HCT116 (cell line): ENCODE measurements at regions not wholly inside any gene's neighbourhood (a gene's known extent, or its start where the extent isn't known, plus 50 kb on each side); places are given as distances from the start of the nearest gene placed in this dataset.

Experiments
- ATAC-seq: fragments of 200-7000 bp; cut with Tn5 transposase; 2 replicates; pipeline ENCODE4 v1.9.1; 2020; ENCODE audit warnings: mild to moderate bottlenecking, moderate library complexity
- BruUV-seq: library from RNA; stranded (reverse); fragments of 400-500 nt; replicated peaks from 2 replicates; lab custom pipeline; 2021; lab: Mats Ljungman, UMichigan
- CTCF ChIA-PET: fragments of 300-600 bp; sonication (Branson Sonifier 250); formaldehyde crosslinking; loops from one replicate; lab custom pipeline; 2021; ENCODE audit warnings: antibody characterized with exemption; lab: Charles Lee
- POLR2A ChIA-PET: fragments of 300-600, 350-600 bp; sonication (Branson Sonifier 250); formaldehyde crosslinking; loops from one replicate; lab custom pipeline; 2021; ENCODE audit warnings: antibody characterized with exemption; lab: Charles Lee
- RAD21 ChIA-PET, 2 experiments: fragments of 300-600 bp; sonication (Branson Sonifier 250); formaldehyde crosslinking; loops; one replicate each; lab custom pipeline; 2023; ENCODE audit warnings: low total read pairs in 2 of 2; ENCODE audit not compliant: uncharacterized antibody in 2 of 2, unreplicated experiment in 2 of 2, low non-redundant PET in 1 of 2; lab: Charles Lee
- DNase-seq: peaks from one replicate; pipeline ENCODE4 v3.0.0-alpha.2; 2010; ENCODE audit warnings: low read depth, low spot score
- H2AFZ ChIP-seq: fragments of 200-600 bp; shearing (Covaris generic), sonication (generic); 2 replicates; pipeline ENCODE4 v1.6.1; 2017; ENCODE audit warnings: low read depth, mixed run types, mixed read lengths, antibody characterized with exemption, low read length; ENCODE audit not compliant: poor library complexity, severe bottlenecking
- H3K27ac ChIP-seq: 2 replicates; pipeline ENCODE4 v1.5.1; 2012; ENCODE audit warnings: low read depth, low read length
- H3K27me3 ChIP-seq: fragments of 200-600 bp; sonication (generic); 2 replicates; pipeline ENCODE4 v1.6.1; 2016; ENCODE audit warnings: mixed run types, low read length, mixed read lengths; ENCODE audit not compliant: insufficient read depth
- H3K36me3 ChIP-seq, 2 experiments: fragments of 200-500 bp in 1 of 2; fragments of 200-600 bp in 1 of 2; sonication (Bioruptor generic) in 1 of 2; sonication (generic) in 1 of 2; 2 replicates each; pipeline versions ENCODE4 v1.5.1 to v1.6.1; 2014 to 2016; ENCODE audit warnings: low read length in 2 of 2, inconsistent platforms in 1 of 2, mixed read lengths in 1 of 2, mixed run types in 1 of 2; ENCODE audit not compliant: insufficient read depth in 2 of 2, control insufficient read depth in 1 of 2
- H3K4me1 ChIP-seq, 2 experiments: fragments of 200-600 bp in 1 of 2; sonication (generic) in 1 of 2; 2 replicates each; pipeline versions ENCODE4 v1.5.1 to v1.6.1; 2012 to 2017; ENCODE audit warnings: low read length in 2 of 2, inconsistent platforms in 1 of 2, mild to moderate bottlenecking in 1 of 2, mixed read lengths in 1 of 2, mixed run types in 1 of 2, moderate library complexity in 1 of 2; ENCODE audit not compliant: insufficient read depth in 2 of 2, control insufficient read depth in 1 of 2
- H3K4me2 ChIP-seq: fragments of 200-600 bp; sonication (generic); 2 replicates; pipeline ENCODE4 v1.6.1; 2017; ENCODE audit warnings: mixed run types, low read length, mixed read lengths
- H3K4me3 ChIP-seq, 2 experiments: fragments of 200-600 bp in 1 of 2; sonication (generic) in 1 of 2; replicated peaks in 1 of 2; 2 replicates each; pipeline ENCODE4 v1.5.1; 2011 to 2016; ENCODE audit warnings: low read length in 2 of 2, control low read depth in 1 of 2, low read depth in 1 of 2, mild to moderate bottlenecking in 1 of 2, mixed read lengths in 1 of 2, mixed run types in 1 of 2
- H3K79me2 ChIP-seq: fragments of 200-600 bp; sonication (generic); 2 replicates; pipeline ENCODE4 v1.6.1; 2017; ENCODE audit warnings: mild to moderate bottlenecking, mixed run types, low read length, moderate library complexity, mixed read lengths; ENCODE audit not compliant: insufficient read depth
- H3K9ac ChIP-seq: fragments of 200-600 bp; sonication (generic); 2 replicates; pipeline ENCODE4 v1.6.1; 2016; ENCODE audit warnings: low read length, mixed read lengths
- H3K9me2 ChIP-seq: fragments of 200-600 bp; sonication (generic), shearing (Covaris generic); 2 replicates; pipeline ENCODE4 v1.6.1; 2017; ENCODE audit warnings: mixed run types, mild to moderate bottlenecking, moderate library complexity; ENCODE audit not compliant: insufficient read depth
- H3K9me3 ChIP-seq, 2 experiments: fragments of 200-500 bp in 1 of 2; fragments of 200-600 bp in 1 of 2; sonication (Bioruptor generic) in 1 of 2; sonication (generic) in 1 of 2; 2 replicates each; pipeline ENCODE4 v1.6.1; 2014 to 2017; ENCODE audit warnings: low read length in 2 of 2, mixed read lengths in 2 of 2, inconsistent platforms in 1 of 2, low read depth in 1 of 2, mild to moderate bottlenecking in 1 of 2, mixed run types in 1 of 2, moderate library complexity in 1 of 2; ENCODE audit not compliant: control insufficient read depth in 1 of 2, insufficient read depth in 1 of 2
- H4K20me1 ChIP-seq: fragments of 200-600 bp; sonication (generic), shearing (Covaris generic); 2 replicates; pipeline ENCODE4 v1.6.1; 2017; ENCODE audit warnings: mixed run types, mild to moderate bottlenecking, moderate library complexity; ENCODE audit not compliant: insufficient read depth
- CBX3 ChIP-seq: IDR thresholded peaks from 2 replicates; pipeline ENCODE4 v1.6.1; 2012; ENCODE audit warnings: low read depth
- CEBPB ChIP-seq: IDR thresholded peaks from 2 replicates; pipeline ENCODE4 v1.6.1; 2012; ENCODE audit warnings: low read depth
- EZH2 ChIP-seq: fragments of 200-600 bp; sonication (generic); IDR thresholded peaks from 2 replicates; pipeline ENCODE4 v1.6.1; 2017; ENCODE audit warnings: antibody characterized with exemption, mixed run types
- EZH2phosphoT487 ChIP-seq: fragments of 200-600 bp; IDR thresholded peaks from 2 replicates; pipeline ENCODE4 v1.6.1; 2018; ENCODE audit warnings: antibody characterized with exemption, borderline replicate concordance
- FOSL1 ChIP-seq: IDR thresholded peaks from 2 replicates; pipeline ENCODE4 v1.6.1; 2012; ENCODE audit warnings: low read depth
- JUND ChIP-seq: IDR thresholded peaks from 2 replicates; pipeline ENCODE4 v1.6.1; 2012
- MAX ChIP-seq: IDR thresholded peaks from 2 replicates; pipeline ENCODE4 v1.6.1; 2012
- POLR2A ChIP-seq: IDR thresholded peaks from 2 replicates; pipeline ENCODE4 v1.7.0; 2011; ENCODE audit warnings: borderline replicate concordance; ENCODE audit not compliant: insufficient read depth, insufficient read length; ENCODE audit errors: extremely low read depth
- RAD21 ChIP-seq: IDR thresholded peaks from 2 replicates; pipeline ENCODE4 v1.6.1; 2012; ENCODE audit warnings: low read depth, mild to moderate bottlenecking
- SP1 ChIP-seq: IDR thresholded peaks from 2 replicates; pipeline ENCODE4 v1.6.1; 2012; ENCODE audit warnings: low read depth
- ZNF274 ChIP-seq: fragments of 200-500 bp; sonication (Bioruptor generic); IDR thresholded peaks from 2 replicates; pipeline ENCODE4 v1.6.1; 2014; ENCODE audit warnings: mild to moderate bottlenecking, low read depth, low read length, inconsistent platforms
- intact Hi-C: fragments of 100-400 bp; cut with micrococcal nuclease; formaldehyde crosslinking; loops from 2 replicates; pipeline ENCODE4 v1.10.0; 2022
- TF ChIP-seq, protein P1 (sequence below): IDR thresholded peaks from 2 replicates; pipeline ENCODE4 v1.6.1; 2012
- TF ChIP-seq, protein P2 (sequence below), 3 experiments: fragments of 200-600 bp in 1 of 3; sonication (generic) in 1 of 3; IDR thresholded peaks in 2 of 3; conservative IDR thresholded peaks in 1 of 3; 2 replicates each; pipeline ENCODE4 v1.5.1; 2012 to 2017; ENCODE audit warnings: low read depth in 2 of 3, low read length in 2 of 3, antibody characterized with exemption in 1 of 3, borderline replicate concordance in 1 of 3, control low read depth in 1 of 3, mild to moderate bottlenecking in 1 of 3, mixed read lengths in 1 of 3, mixed run types in 1 of 3, moderate library complexity in 1 of 3; ENCODE audit not compliant: insufficient read depth in 1 of 3
- TF ChIP-seq, protein P3 (sequence below): IDR thresholded peaks from 2 replicates; pipeline ENCODE4 v1.6.1; 2012; ENCODE audit warnings: low read depth

GRCh38 chr10:33524966-33525365 is 190.5 kb upstream of the NRP1 start:
- H3K9ac ChIP-seq, result no peak overlapping the region
- ChIA-PET POLR2A (no interaction called here), RAD21 (no interaction called here), CTCF (no interaction called here)
- no peaks in the 10 kb centered on the region for H3K36me3 ChIP-seq
- no peak overlapping the region for H3K4me3 ChIP-seq
- no peaks in the 10 kb centered on the region for H3K79me2 ChIP-seq
- intact Hi-C loops, result no loop called here
- no peaks in the 10 kb centered on the region for H3K9me3 ChIP-seq
- no peak overlapping the region for H3K4me2 ChIP-seq
- no peak for DNase-seq
- H2AFZ ChIP-seq, result no peak overlapping the region
- peaks cover 6% of the 10 kb centered on the region; the same call in 1 of the 2 replicates for H3K27me3 ChIP-seq
- TF ChIP-seq CEBPB, result no peak
- no peak for TF ChIP-seq POLR2A
- no peak for TF ChIP-seq ZNF274
- TF ChIP-seq FOSL1, result no peak
- no peak for TF ChIP-seq EZH2phosphoT487
- TF ChIP-seq RAD21, result no peak
- TF ChIP-seq EZH2, result no peak
- TF ChIP-seq MAX, result no peak
- TF ChIP-seq SP1, result no peak
- TF ChIP-seq, protein P1, sequence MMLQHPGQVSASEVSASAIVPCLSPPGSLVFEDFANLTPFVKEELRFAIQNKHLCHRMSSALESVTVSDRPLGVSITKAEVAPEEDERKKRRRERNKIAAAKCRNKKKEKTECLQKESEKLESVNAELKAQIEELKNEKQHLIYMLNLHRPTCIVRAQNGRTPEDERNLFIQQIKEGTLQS, result no peak
- TF ChIP-seq, protein P2, sequence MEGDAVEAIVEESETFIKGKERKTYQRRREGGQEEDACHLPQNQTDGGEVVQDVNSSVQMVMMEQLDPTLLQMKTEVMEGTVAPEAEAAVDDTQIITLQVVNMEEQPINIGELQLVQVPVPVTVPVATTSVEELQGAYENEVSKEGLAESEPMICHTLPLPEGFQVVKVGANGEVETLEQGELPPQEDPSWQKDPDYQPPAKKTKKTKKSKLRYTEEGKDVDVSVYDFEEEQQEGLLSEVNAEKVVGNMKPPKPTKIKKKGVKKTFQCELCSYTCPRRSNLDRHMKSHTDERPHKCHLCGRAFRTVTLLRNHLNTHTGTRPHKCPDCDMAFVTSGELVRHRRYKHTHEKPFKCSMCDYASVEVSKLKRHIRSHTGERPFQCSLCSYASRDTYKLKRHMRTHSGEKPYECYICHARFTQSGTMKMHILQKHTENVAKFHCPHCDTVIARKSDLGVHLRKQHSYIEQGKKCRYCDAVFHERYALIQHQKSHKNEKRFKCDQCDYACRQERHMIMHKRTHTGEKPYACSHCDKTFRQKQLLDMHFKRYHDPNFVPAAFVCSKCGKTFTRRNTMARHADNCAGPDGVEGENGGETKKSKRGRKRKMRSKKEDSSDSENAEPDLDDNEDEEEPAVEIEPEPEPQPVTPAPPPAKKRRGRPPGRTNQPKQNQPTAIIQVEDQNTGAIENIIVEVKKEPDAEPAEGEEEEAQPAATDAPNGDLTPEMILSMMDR (IDR thresholded peaks at IDR 0.05 in 2 of 3, conservative IDR thresholded peaks at IDR 0.05 in 1 of 3; ENCODE audit: borderline replicate concordance in 1 of 3, insufficient read depth in 1 of 3, low read depth in 2 of 3, low read length in 2 of 3), result no peak
- TF ChIP-seq JUND, result no peak
- TF ChIP-seq CBX3, result no peak
- TF ChIP-seq, protein P3, sequence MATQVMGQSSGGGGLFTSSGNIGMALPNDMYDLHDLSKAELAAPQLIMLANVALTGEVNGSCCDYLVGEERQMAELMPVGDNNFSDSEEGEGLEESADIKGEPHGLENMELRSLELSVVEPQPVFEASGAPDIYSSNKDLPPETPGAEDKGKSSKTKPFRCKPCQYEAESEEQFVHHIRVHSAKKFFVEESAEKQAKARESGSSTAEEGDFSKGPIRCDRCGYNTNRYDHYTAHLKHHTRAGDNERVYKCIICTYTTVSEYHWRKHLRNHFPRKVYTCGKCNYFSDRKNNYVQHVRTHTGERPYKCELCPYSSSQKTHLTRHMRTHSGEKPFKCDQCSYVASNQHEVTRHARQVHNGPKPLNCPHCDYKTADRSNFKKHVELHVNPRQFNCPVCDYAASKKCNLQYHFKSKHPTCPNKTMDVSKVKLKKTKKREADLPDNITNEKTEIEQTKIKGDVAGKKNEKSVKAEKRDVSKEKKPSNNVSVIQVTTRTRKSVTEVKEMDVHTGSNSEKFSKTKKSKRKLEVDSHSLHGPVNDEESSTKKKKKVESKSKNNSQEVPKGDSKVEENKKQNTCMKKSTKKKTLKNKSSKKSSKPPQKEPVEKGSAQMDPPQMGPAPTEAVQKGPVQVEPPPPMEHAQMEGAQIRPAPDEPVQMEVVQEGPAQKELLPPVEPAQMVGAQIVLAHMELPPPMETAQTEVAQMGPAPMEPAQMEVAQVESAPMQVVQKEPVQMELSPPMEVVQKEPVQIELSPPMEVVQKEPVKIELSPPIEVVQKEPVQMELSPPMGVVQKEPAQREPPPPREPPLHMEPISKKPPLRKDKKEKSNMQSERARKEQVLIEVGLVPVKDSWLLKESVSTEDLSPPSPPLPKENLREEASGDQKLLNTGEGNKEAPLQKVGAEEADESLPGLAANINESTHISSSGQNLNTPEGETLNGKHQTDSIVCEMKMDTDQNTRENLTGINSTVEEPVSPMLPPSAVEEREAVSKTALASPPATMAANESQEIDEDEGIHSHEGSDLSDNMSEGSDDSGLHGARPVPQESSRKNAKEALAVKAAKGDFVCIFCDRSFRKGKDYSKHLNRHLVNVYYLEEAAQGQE, result no peak
- no TSS peak for BruUV-seq
- ATAC-seq, result no peak
- no peak overlapping the region for H3K27ac ChIP-seq
- H3K4me1 ChIP-seq, result no peaks in the 10 kb centered on the region
- H3K9me2 ChIP-seq, result no peaks in the 10 kb centered on the region
- H4K20me1 ChIP-seq, result no peaks in the 10 kb centered on the region
